ENCODE measurements at regions not wholly inside any gene's neighbourhood (a gene's known extent, or its start where the extent isn't known, plus 50 kb on each side); places are given as distances from the start of the nearest gene placed in this dataset.

DNA sequence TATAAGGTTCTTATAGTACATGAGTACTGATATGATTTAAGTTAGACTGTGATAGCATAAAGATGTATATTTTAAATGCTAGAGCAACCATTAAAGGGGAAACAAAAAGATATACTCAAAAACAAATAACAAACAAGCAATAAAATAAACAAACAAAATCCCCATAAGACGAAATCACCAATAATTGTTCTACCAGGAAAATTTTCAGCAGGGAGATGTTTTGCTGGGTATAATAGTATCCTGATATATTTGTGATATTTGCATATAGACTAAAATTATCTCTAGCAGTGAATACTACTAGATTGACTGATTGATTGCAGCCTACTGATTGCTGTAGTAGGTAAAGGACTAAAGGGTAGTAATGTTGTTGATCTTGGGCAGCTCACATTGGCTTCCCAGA is 177.4 kb downstream of the TMEM182 start:
- TF ChIP-seq CTCF (IDR thresholded peaks at IDR 0.05) (no peak), POLR2AphosphoS5 (IDR thresholded peaks at IDR 0.05) (no peak), POLR2A (IDR thresholded peaks at IDR 0.05) (no peak), EP300 (IDR thresholded peaks at IDR 0.05) (no peak)

Measured in sigmoid colon (tissue), 4 donors.